Activated CD4-positive, alpha-beta T cell treated with anti-CD3 and anti-CD28 coated beads, Interleukin-2, amount 10 ng/mL, durations not matched to agents 7 days and 5 days (primary cell): ENCODE measurements at regions not wholly inside any gene's neighbourhood (a gene's known extent, or its start where the extent isn't known, plus 50 kb on each side); places are given as distances from the start of the nearest gene placed in this dataset.
"Not testable (repeated sequence)": the region's sequence is repeated elsewhere in the genome, so short reads cannot be mapped to it uniquely, and the experiment has no call there.

Experiments
- CTCF ChIA-PET: fragments of 350-600 bp; sonication (Branson Sonifier 250); formaldehyde crosslinking; loops from one replicate; lab custom pipeline; 2021; ENCODE audit warnings: antibody characterized with exemption; lab: Charles Lee
- POLR2A ChIA-PET: fragments of 350-600 bp; sonication (Branson Sonifier 250); formaldehyde crosslinking; loops from one replicate; lab custom pipeline; 2021; ENCODE audit warnings: antibody characterized with exemption; lab: Charles Lee
- DNase-seq: peaks from one replicate; pipeline ENCODE4 v3.0.0-alpha.2; 2020
- H3K27ac Mint-ChIP-seq: one replicate; pipeline ENCODE4 v1.8.0; 2021; ENCODE audit warnings: mild to moderate bottlenecking, moderate library complexity, mixed read lengths
- H3K27me3 Mint-ChIP-seq: one replicate; pipeline ENCODE4 v1.8.0; 2021; ENCODE audit warnings: mixed read lengths
- H3K36me3 Mint-ChIP-seq: one replicate; pipeline ENCODE4 v1.8.0; 2021; ENCODE audit warnings: low read depth, mixed read lengths
- H3K4me1 Mint-ChIP-seq: one replicate; pipeline ENCODE4 v1.8.0; 2021; ENCODE audit warnings: mixed read lengths
- H3K4me3 Mint-ChIP-seq: one replicate; pipeline ENCODE4 v1.8.0; 2021; ENCODE audit warnings: mild to moderate bottlenecking, moderate library complexity, mixed read lengths
- H3K9me3 Mint-ChIP-seq: one replicate; pipeline ENCODE4 v1.8.0; 2021; ENCODE audit warnings: mixed read lengths

GRCh38 chr2:180876506-180876905 is 103.9 kb upstream of the UBE2E3 start:
- no peaks in the 10 kb centered on the region for H3K9me3 Mint-ChIP-seq

GRCh38 chr2:180873219-180873618 is 107.2 kb upstream of the UBE2E3 start:
- Mint-ChIP-seq H3K36me3 (no peaks in the 10 kb centered on the region), H3K9me3 (no peaks in the 10 kb centered on the region), H3K27me3 (peaks cover 5% of the 10 kb centered on the region), H3K4me3 (no peak overlapping the region), H3K27ac (no peak overlapping the region), H3K4me1 (no peaks in the 10 kb centered on the region)
- POLR2A ChIA-PET = no interaction called here
- CTCF ChIA-PET = no interaction called here
- DNase-seq = no peak

More at GRCh38 chr2:180876506-180876905, 103.9 kb upstream of the UBE2E3 start:
- Mint-ChIP-seq H3K27ac (no peak overlapping the region), H3K36me3 (no peaks in the 10 kb centered on the region), H3K4me3 (no peak overlapping the region), H3K4me1 (no peaks in the 10 kb centered on the region), H3K27me3 (peaks cover 5% of the 10 kb centered on the region)
- no peak for DNase-seq
- POLR2A ChIA-PET = no interaction called here
- CTCF ChIA-PET = no interaction called here

GRCh38 chr2:180872781-180873180 is 107.6 kb upstream of the UBE2E3 start:
- H3K4me3 Mint-ChIP-seq, CTCF ChIA-PET, H3K27ac Mint-ChIP-seq, H3K4me1 Mint-ChIP-seq, H3K27me3 Mint-ChIP-seq, H3K9me3 Mint-ChIP-seq, POLR2A ChIA-PET, H3K36me3 Mint-ChIP-seq, DNase-seq: not testable (repeated sequence)

GRCh38 chr2:180872255-180872654 is 108.2 kb upstream of the UBE2E3 start:
- Mint-ChIP-seq H3K4me1 (no peaks in the 10 kb centered on the region), H3K9me3 (no peaks in the 10 kb centered on the region), H3K27ac (no peak overlapping the region), H3K27me3 (peaks cover 5% of the 10 kb centered on the region), H3K4me3 (no peak overlapping the region), H3K36me3 (no peaks in the 10 kb centered on the region)
- ChIA-PET CTCF (no interaction called here), POLR2A (no interaction called here)
- no peak for DNase-seq

GRCh38 chr2:180871649-180872048 is 108.8 kb upstream of the UBE2E3 start:
- CTCF ChIA-PET = no interaction called here
- POLR2A ChIA-PET = no interaction called here
- H3K36me3 Mint-ChIP-seq = no peaks in the 10 kb centered on the region
- no peak overlapping the region for H3K27ac Mint-ChIP-seq
- no peak overlapping the region for H3K4me3 Mint-ChIP-seq
- no peak for DNase-seq
- H3K4me1 Mint-ChIP-seq = no peaks in the 10 kb centered on the region
- H3K27me3 Mint-ChIP-seq = peaks cover 5% of the 10 kb centered on the region
- no peaks in the 10 kb centered on the region for H3K9me3 Mint-ChIP-seq

GRCh38 chr2:180849851-180850250 is 130.6 kb upstream of the UBE2E3 start:
- CTCF ChIA-PET = no interaction called here

GRCh38 chr2:180848393-180848792 is 132.0 kb upstream of the UBE2E3 start:
- ChIA-PET CTCF (no interaction called here), POLR2A (no interaction called here)
- no peak for DNase-seq
- no peak overlapping the region for H3K27ac Mint-ChIP-seq
- no peak overlapping the region for H3K4me3 Mint-ChIP-seq
- H3K27me3 Mint-ChIP-seq = no peaks in the 10 kb centered on the region
- H3K4me1 Mint-ChIP-seq = no peaks in the 10 kb centered on the region
- no peaks in the 10 kb centered on the region for H3K9me3 Mint-ChIP-seq
- H3K36me3 Mint-ChIP-seq = no peaks in the 10 kb centered on the region

More at GRCh38 chr2:180849851-180850250, 130.6 kb upstream of the UBE2E3 start:
- H3K36me3 Mint-ChIP-seq = no peaks in the 10 kb centered on the region
- H3K27ac Mint-ChIP-seq = no peak overlapping the region
- no peaks in the 10 kb centered on the region for H3K27me3 Mint-ChIP-seq
- no peak for DNase-seq
- no peak overlapping the region for H3K4me3 Mint-ChIP-seq
- no peaks in the 10 kb centered on the region for H3K4me1 Mint-ChIP-seq
- POLR2A ChIA-PET = no interaction called here
- no peaks in the 10 kb centered on the region for H3K9me3 Mint-ChIP-seq

- H3K4me3 Mint-ChIP-seq = no peak overlapping the region
- CTCF ChIA-PET = no interaction called here
- H3K27ac Mint-ChIP-seq = no peak overlapping the region
- H3K27me3 Mint-ChIP-seq = no peaks in the 10 kb centered on the region
- no peaks in the 10 kb centered on the region for H3K9me3 Mint-ChIP-seq
- no peak for DNase-seq
- H3K4me1 Mint-ChIP-seq = no peaks in the 10 kb centered on the region
- POLR2A ChIA-PET = no interaction called here
- H3K36me3 Mint-ChIP-seq = no peaks in the 10 kb centered on the region
Measured at GRCh38 chr2:180846756-180847472, 133.5 kb upstream of the UBE2E3 start.

GRCh38 chr2:180842461-180842860 is 137.9 kb upstream of the UBE2E3 start:
- POLR2A ChIA-PET = no interaction called here
- Mint-ChIP-seq H3K27me3 (no peaks in the 10 kb centered on the region), H3K9me3 (no peaks in the 10 kb centered on the region), H3K27ac (no peak overlapping the region), H3K4me3 (no peak overlapping the region), H3K4me1 (no peaks in the 10 kb centered on the region), H3K36me3 (no peaks in the 10 kb centered on the region)
- no peak for DNase-seq
- CTCF ChIA-PET = no interaction called here

- DNase-seq = no peak
- ChIA-PET CTCF (no interaction called here), POLR2A (no interaction called here)
- no peaks in the 10 kb centered on the region for H3K36me3 Mint-ChIP-seq
- no peaks in the 10 kb centered on the region for H3K4me1 Mint-ChIP-seq
- H3K27ac Mint-ChIP-seq = no peak overlapping the region
- no peaks in the 10 kb centered on the region for H3K9me3 Mint-ChIP-seq
- no peak overlapping the region for H3K4me3 Mint-ChIP-seq
- no peaks in the 10 kb centered on the region for H3K27me3 Mint-ChIP-seq
Measured at GRCh38 chr2:180840641-180841040, 139.8 kb upstream of the UBE2E3 start.

- CTCF ChIA-PET = no interaction called here
- no peaks in the 10 kb centered on the region for H3K4me1 Mint-ChIP-seq
- no peaks in the 10 kb centered on the region for H3K27me3 Mint-ChIP-seq
- H3K9me3 Mint-ChIP-seq = no peaks in the 10 kb centered on the region
- no peak for DNase-seq
- no peak overlapping the region for H3K27ac Mint-ChIP-seq
- POLR2A ChIA-PET = no interaction called here
- no peak overlapping the region for H3K4me3 Mint-ChIP-seq
- no peaks in the 10 kb centered on the region for H3K36me3 Mint-ChIP-seq
Measured at GRCh38 chr2:180829836-180830235, 150.6 kb upstream of the UBE2E3 start.

GRCh38 chr2:180829261-180829660 is 151.1 kb upstream of the UBE2E3 start:
- no peak overlapping the region for H3K4me3 Mint-ChIP-seq
- H3K27ac Mint-ChIP-seq = no peak overlapping the region
- no peaks in the 10 kb centered on the region for H3K9me3 Mint-ChIP-seq
- no peaks in the 10 kb centered on the region for H3K36me3 Mint-ChIP-seq
- ChIA-PET POLR2A (no interaction called here), CTCF (no interaction called here)
- no peak for DNase-seq
- H3K27me3 Mint-ChIP-seq = no peaks in the 10 kb centered on the region
- no peaks in the 10 kb centered on the region for H3K4me1 Mint-ChIP-seq

GRCh38 chr2:180828756-180829155 is 151.6 kb upstream of the UBE2E3 start:
- no peaks in the 10 kb centered on the region for H3K9me3 Mint-ChIP-seq
- H3K27ac Mint-ChIP-seq = no peak overlapping the region
- ChIA-PET CTCF (no interaction called here), POLR2A (no interaction called here)
- H3K4me1 Mint-ChIP-seq = no peaks in the 10 kb centered on the region
- no peaks in the 10 kb centered on the region for H3K36me3 Mint-ChIP-seq
- H3K27me3 Mint-ChIP-seq = no peaks in the 10 kb centered on the region
- no peak for DNase-seq
- H3K4me3 Mint-ChIP-seq = no peak overlapping the region

- no peak overlapping the region for H3K27ac Mint-ChIP-seq
- no peak for DNase-seq
- H3K36me3 Mint-ChIP-seq = no peaks in the 10 kb centered on the region
- H3K27me3 Mint-ChIP-seq = no peaks in the 10 kb centered on the region
- H3K4me3 Mint-ChIP-seq = no peak overlapping the region
- CTCF ChIA-PET = interaction anchor here (0.6 kb wide), 1 partner anchor 722 kb away, joined by 3 read pairs; no protein-coding TSS in a partner anchor
- no peaks in the 10 kb centered on the region for H3K4me1 Mint-ChIP-seq
- H3K9me3 Mint-ChIP-seq = no peaks in the 10 kb centered on the region
- POLR2A ChIA-PET = no interaction called here
Measured at GRCh38 chr2:180823546-180824141, 156.8 kb upstream of the UBE2E3 start.
